ENCODE measurements at regions not wholly inside any gene's neighbourhood (a gene's known extent, or its start where the extent isn't known, plus 50 kb on each side); places are given as distances from the start of the nearest gene placed in this dataset.
A peak's percentile ranks its signal among the peaks of the same experiment; 100 is the strongest.

GRCh38 chr4:181350615-181351415 is 892.4 kb upstream of the TENM3 start:
- H3K4me1 ChIP-seq (ENCODE audit: control insufficient read depth, insufficient read depth, low read length), result no peaks in the 10 kb centered on the region
- H3K27ac ChIP-seq (ENCODE audit: low read length), result no peak overlapping the region
- intact Hi-C loops (cut with DNase I), result no loop called here
- no peak overlapping the region for H3K4me3 ChIP-seq (ENCODE audit: low read length)
- no peaks in the 10 kb centered on the region for H3K27me3 ChIP-seq (ENCODE audit: control insufficient read depth, insufficient read depth)
- 52% methylated on average over 9 of the region's 9 CpGs for WGBS
- ATAC-seq, result no peak
- no peaks in the 10 kb centered on the region for H3K9me3 ChIP-seq (ENCODE audit: control insufficient read depth, low read length)
- DNase-seq, result no peak

- Histone ChIP-seq H3K27me3 (ENCODE audit: control insufficient read depth, insufficient read depth) (no peaks in the 10 kb centered on the region), H3K4me3 (ENCODE audit: low read length) (no peak overlapping the region), H3K4me1 (ENCODE audit: control insufficient read depth, insufficient read depth, low read length) (no peaks in the 10 kb centered on the region), H3K9me3 (ENCODE audit: control insufficient read depth, low read length) (no peaks in the 10 kb centered on the region), H3K27ac (ENCODE audit: low read length) (no peak overlapping the region)
- WGBS, result 70% methylated on average over 4 of the region's 4 CpGs
- ATAC-seq, result no peak
- DNase-seq, result no peak
- intact Hi-C loops (cut with DNase I), result no loop called here
Observed at GRCh38 chr4:181364504-181364903, 878.7 kb upstream of the TENM3 start.

- no peaks in the 10 kb centered on the region for H3K9me3 ChIP-seq (ENCODE audit: control insufficient read depth, low read length)
- no peaks in the 10 kb centered on the region for H3K4me1 ChIP-seq (ENCODE audit: control insufficient read depth, insufficient read depth, low read length)
- DNase-seq (peak in 1 of 3 donors; percentile 27), ATAC-seq (no peak)
- H3K27ac ChIP-seq (ENCODE audit: low read length), result no peak overlapping the region
- intact Hi-C loops (cut with DNase I), result no loop called here
- no peak overlapping the region for H3K4me3 ChIP-seq (ENCODE audit: low read length)
- WGBS, result 96% methylated on average over 18 of the region's 18 CpGs
- H3K27me3 ChIP-seq (ENCODE audit: control insufficient read depth, insufficient read depth), result no peaks in the 10 kb centered on the region
Observed at GRCh38 chr4:181365671-181366070, 877.5 kb upstream of the TENM3 start.

- intact Hi-C loops (cut with DNase I), result no loop called here
- WGBS, result 68% methylated on average over 3 of the region's 3 CpGs
- Histone ChIP-seq H3K4me3 (ENCODE audit: low read length) (no peak overlapping the region), H3K9me3 (ENCODE audit: control insufficient read depth, low read length) (no peaks in the 10 kb centered on the region), H3K4me1 (ENCODE audit: control insufficient read depth, insufficient read depth, low read length) (no peaks in the 10 kb centered on the region), H3K27me3 (ENCODE audit: control insufficient read depth, insufficient read depth) (no peaks in the 10 kb centered on the region), H3K27ac (ENCODE audit: low read length) (no peak overlapping the region)
- DNase-seq, result no peak
- ATAC-seq, result no peak
Observed at GRCh38 chr4:181372014-181372413, 871.2 kb upstream of the TENM3 start.

- no peak for ATAC-seq
Observed at GRCh38 chr4:181376058-181376457, 867.1 kb upstream of the TENM3 start.

GRCh38 chr4:181388061-181388460 is 855.1 kb upstream of the TENM3 start:
- no peak overlapping the region for H3K27ac ChIP-seq (ENCODE audit: low read length)
- DNase-seq (no peak), ATAC-seq (no peak)
- H3K27me3 ChIP-seq (ENCODE audit: control insufficient read depth, insufficient read depth), result no peaks in the 10 kb centered on the region
- 86% methylated on average over 1 of the region's 1 CpG for WGBS
- H3K4me3 ChIP-seq (ENCODE audit: low read length), result no peak overlapping the region
- H3K9me3 ChIP-seq (ENCODE audit: control insufficient read depth, low read length), result no peaks in the 10 kb centered on the region
- H3K4me1 ChIP-seq (ENCODE audit: control insufficient read depth, insufficient read depth, low read length), result no peaks in the 10 kb centered on the region
- intact Hi-C loops (cut with DNase I), result no loop called here

More at GRCh38 chr4:181376058-181376457, 867.1 kb upstream of the TENM3 start:
- Histone ChIP-seq H3K27me3 (ENCODE audit: control insufficient read depth, insufficient read depth) (no peaks in the 10 kb centered on the region), H3K4me1 (ENCODE audit: control insufficient read depth, insufficient read depth, low read length) (no peaks in the 10 kb centered on the region), H3K4me3 (ENCODE audit: low read length) (no peak overlapping the region), H3K9me3 (ENCODE audit: control insufficient read depth, low read length) (no peaks in the 10 kb centered on the region), H3K27ac (ENCODE audit: low read length) (no peak overlapping the region)
- no peak for DNase-seq
- 70% methylated on average over 8 of the region's 8 CpGs for WGBS
- intact Hi-C loops (cut with DNase I), result no loop called here

- ATAC-seq, result no peak
- 71% methylated on average over 1 of the region's 1 CpG for WGBS
- intact Hi-C loops (cut with DNase I), result no loop called here
Observed at GRCh38 chr4:181416966-181417365, 826.2 kb upstream of the TENM3 start.

GRCh38 chr4:181418496-181418895 is 824.7 kb upstream of the TENM3 start:
- 79% methylated on average over 8 of the region's 8 CpGs for WGBS

More at GRCh38 chr4:181416966-181417365, 826.2 kb upstream of the TENM3 start:
- Histone ChIP-seq H3K4me3 (ENCODE audit: low read length) (no peak overlapping the region), H3K27me3 (ENCODE audit: control insufficient read depth, insufficient read depth) (no peaks in the 10 kb centered on the region), H3K4me1 (ENCODE audit: control insufficient read depth, insufficient read depth, low read length) (no peaks in the 10 kb centered on the region), H3K27ac (ENCODE audit: low read length) (no peak overlapping the region), H3K9me3 (ENCODE audit: control insufficient read depth, low read length) (no peaks in the 10 kb centered on the region)
- DNase-seq, result no peak

GRCh38 chr4:181420950-181421349 is 822.3 kb upstream of the TENM3 start:
- WGBS, result 60% methylated on average over 2 of the region's 2 CpGs

More at GRCh38 chr4:181418496-181418895, 824.7 kb upstream of the TENM3 start:
- H3K27ac ChIP-seq (ENCODE audit: low read length), result no peak overlapping the region
- intact Hi-C loops (cut with DNase I), result no loop called here
- DNase-seq (no peak), ATAC-seq (no peak)
- H3K27me3 ChIP-seq (ENCODE audit: control insufficient read depth, insufficient read depth), result no peaks in the 10 kb centered on the region
- no peaks in the 10 kb centered on the region for H3K9me3 ChIP-seq (ENCODE audit: control insufficient read depth, low read length)
- no peak overlapping the region for H3K4me3 ChIP-seq (ENCODE audit: low read length)
- H3K4me1 ChIP-seq (ENCODE audit: control insufficient read depth, insufficient read depth, low read length), result no peaks in the 10 kb centered on the region

GRCh38 chr4:181424362-181425016 is 818.7 kb upstream of the TENM3 start:
- Histone ChIP-seq H3K9me3 (ENCODE audit: control insufficient read depth, low read length) (no peaks in the 10 kb centered on the region), H3K4me3 (ENCODE audit: low read length) (no peak overlapping the region), H3K4me1 (ENCODE audit: control insufficient read depth, insufficient read depth, low read length) (no peaks in the 10 kb centered on the region), H3K27ac (ENCODE audit: low read length) (no peak overlapping the region), H3K27me3 (ENCODE audit: control insufficient read depth, insufficient read depth) (no peaks in the 10 kb centered on the region)
- DNase-seq (no peak), ATAC-seq (no peak)
- intact Hi-C loops (cut with DNase I), result no loop called here
- 73% methylated on average over 2 of the region's 2 CpGs for WGBS

More at GRCh38 chr4:181420950-181421349, 822.3 kb upstream of the TENM3 start:
- ATAC-seq (no peak), DNase-seq (no peak)
- H3K4me1 ChIP-seq (ENCODE audit: control insufficient read depth, insufficient read depth, low read length), result no peaks in the 10 kb centered on the region
- no peaks in the 10 kb centered on the region for H3K27me3 ChIP-seq (ENCODE audit: control insufficient read depth, insufficient read depth)
- no peak overlapping the region for H3K27ac ChIP-seq (ENCODE audit: low read length)
- H3K4me3 ChIP-seq (ENCODE audit: low read length), result no peak overlapping the region
- intact Hi-C loops (cut with DNase I), result no loop called here
- H3K9me3 ChIP-seq (ENCODE audit: control insufficient read depth, low read length), result no peaks in the 10 kb centered on the region

- no peak for ATAC-seq
- intact Hi-C loops (cut with DNase I), result no loop called here
- Histone ChIP-seq H3K4me1 (ENCODE audit: control insufficient read depth, insufficient read depth, low read length) (no peaks in the 10 kb centered on the region), H3K27ac (ENCODE audit: low read length) (no peak overlapping the region), H3K27me3 (ENCODE audit: control insufficient read depth, insufficient read depth) (no peaks in the 10 kb centered on the region), H3K4me3 (ENCODE audit: low read length) (no peak overlapping the region), H3K9me3 (ENCODE audit: control insufficient read depth, low read length) (no peaks in the 10 kb centered on the region)
- no peak for DNase-seq
- WGBS, result 44% methylated on average over 3 of the region's 3 CpGs
Observed at GRCh38 chr4:181427076-181427475, 816.1 kb upstream of the TENM3 start.
